ENCODE measurements at regions not wholly inside any gene's neighbourhood (a gene's known extent, or its start where the extent isn't known, plus 50 kb on each side); places are given as distances from the start of the nearest gene placed in this dataset.

- TF ChIP-seq CTCF (IDR thresholded peaks at IDR 0.05) (no peak), POLR2A (IDR thresholded peaks at IDR 0.05) (no peak)
These were observed 135.3 kb upstream of the DPT start for GRCh38 chr1:168864266-168864665.
